Activated T-helper 2 cell treated with anti-CD3 and anti-CD28 coated beads, Interferon-gamma antibody, Interleukin-2, Interleukin-4, amounts not matched to agents 10 μg/mL and 5 μg/mL and 100 μg/mL, durations not matched to agents 14 hours and 24 hours and 36 hours (primary cell): ENCODE measurements at regions not wholly inside any gene's neighbourhood (a gene's known extent, or its start where the extent isn't known, plus 50 kb on each side); places are given as distances from the start of the nearest gene placed in this dataset.

Experiments
- DNase-seq: peaks from one replicate; pipeline ENCODE4 v3.0.0; 2021; ENCODE audit warnings: low spot score
- H3K27ac Mint-ChIP-seq: one replicate; pipeline ENCODE4 v1.8.0; 2021; ENCODE audit warnings: mixed read lengths
- H3K27me3 Mint-ChIP-seq: one replicate; pipeline ENCODE4 v1.8.0; 2021; ENCODE audit warnings: low read depth, mixed read lengths
- H3K36me3 Mint-ChIP-seq: one replicate; pipeline ENCODE4 v1.8.0; 2021; ENCODE audit warnings: low read depth, mixed read lengths
- H3K4me1 Mint-ChIP-seq: one replicate; pipeline ENCODE4 v1.8.0; 2021; ENCODE audit warnings: low read depth, mixed read lengths
- H3K4me3 Mint-ChIP-seq: one replicate; pipeline ENCODE4 v1.8.0; 2021; ENCODE audit warnings: low read depth, mild to moderate bottlenecking, moderate library complexity, mixed read lengths
- H3K9me3 Mint-ChIP-seq: one replicate; pipeline ENCODE4 v1.8.0; 2021; ENCODE audit warnings: mixed read lengths
- intact Hi-C: fragments of 100-400 bp; cut with micrococcal nuclease; formaldehyde crosslinking; loops from one replicate; pipeline ENCODE4 v1.15.1; 2023

- H3K36me3 Mint-ChIP-seq: no peaks in the 10 kb centered on the region
- no peak for DNase-seq
- intact Hi-C loops: no loop called here
- no peaks in the 10 kb centered on the region for H3K27me3 Mint-ChIP-seq
- H3K4me1 Mint-ChIP-seq: no peaks in the 10 kb centered on the region
- H3K27ac Mint-ChIP-seq: no peak overlapping the region
- H3K9me3 Mint-ChIP-seq: peaks cover 48% of the 10 kb centered on the region
- no peak overlapping the region for H3K4me3 Mint-ChIP-seq
These were observed 1535.9 kb upstream of the FLRT2 start for GRCh38 chr14:83994020-83994419.

- H3K4me1 Mint-ChIP-seq: no peaks in the 10 kb centered on the region
- DNase-seq: no peak
- no peak overlapping the region for H3K27ac Mint-ChIP-seq
- H3K9me3 Mint-ChIP-seq: peaks cover 50% of the 10 kb centered on the region
- H3K4me3 Mint-ChIP-seq: no peak overlapping the region
- H3K36me3 Mint-ChIP-seq: no peaks in the 10 kb centered on the region
- no peaks in the 10 kb centered on the region for H3K27me3 Mint-ChIP-seq
- intact Hi-C loops: no loop called here
These were observed 1528.9 kb upstream of the FLRT2 start for GRCh38 chr14:84001023-84001422.

GRCh38 chr14:84003346-84003745 is 1526.6 kb upstream of the FLRT2 start:
- Mint-ChIP-seq H3K4me3 (no peak overlapping the region), H3K4me1 (no peaks in the 10 kb centered on the region), H3K9me3 (peaks cover 52% of the 10 kb centered on the region), H3K27me3 (no peaks in the 10 kb centered on the region), H3K27ac (no peak overlapping the region), H3K36me3 (no peaks in the 10 kb centered on the region)
- intact Hi-C loops: no loop called here
- no peak for DNase-seq

GRCh38 chr14:84006643-84007155 is 1523.2 kb upstream of the FLRT2 start:
- H3K27ac Mint-ChIP-seq: no peak overlapping the region
- no peaks in the 10 kb centered on the region for H3K36me3 Mint-ChIP-seq
- H3K4me1 Mint-ChIP-seq: no peaks in the 10 kb centered on the region
- intact Hi-C loops: no loop called here
- DNase-seq: no peak
- H3K4me3 Mint-ChIP-seq: no peak overlapping the region
- H3K27me3 Mint-ChIP-seq: no peaks in the 10 kb centered on the region
- H3K9me3 Mint-ChIP-seq: peaks cover 41% of the 10 kb centered on the region

GRCh38 chr14:84013424-84013823 is 1516.5 kb upstream of the FLRT2 start:
- Mint-ChIP-seq H3K9me3 (peaks cover 36% of the 10 kb centered on the region), H3K27me3 (no peaks in the 10 kb centered on the region), H3K4me1 (no peaks in the 10 kb centered on the region), H3K27ac (no peak overlapping the region), H3K4me3 (no peak overlapping the region), H3K36me3 (no peaks in the 10 kb centered on the region)
- DNase-seq: no peak
- intact Hi-C loops: no loop called here

GRCh38 chr14:84017495-84017894 is 1512.4 kb upstream of the FLRT2 start:
- Mint-ChIP-seq H3K27me3 (no peaks in the 10 kb centered on the region), H3K36me3 (no peaks in the 10 kb centered on the region), H3K4me3 (no peak overlapping the region), H3K27ac (no peak overlapping the region), H3K9me3 (peaks cover 37% of the 10 kb centered on the region), H3K4me1 (no peaks in the 10 kb centered on the region)
- no peak for DNase-seq
- intact Hi-C loops: no loop called here

GRCh38 chr14:84021433-84021832 is 1508.5 kb upstream of the FLRT2 start:
- intact Hi-C loops: no loop called here
- no peak for DNase-seq
- H3K36me3 Mint-ChIP-seq: no peaks in the 10 kb centered on the region
- no peak overlapping the region for H3K4me3 Mint-ChIP-seq
- H3K27ac Mint-ChIP-seq: no peak overlapping the region
- H3K27me3 Mint-ChIP-seq: no peaks in the 10 kb centered on the region
- H3K9me3 Mint-ChIP-seq: peaks cover 32% of the 10 kb centered on the region
- no peaks in the 10 kb centered on the region for H3K4me1 Mint-ChIP-seq

- DNase-seq: no peak
These were observed 1505.6 kb upstream of the FLRT2 start for GRCh38 chr14:84024231-84024820.

GRCh38 chr14:84025106-84026012 is 1504.6 kb upstream of the FLRT2 start:
- intact Hi-C loops: no loop called here
- Mint-ChIP-seq H3K27ac (no peak overlapping the region), H3K36me3 (no peaks in the 10 kb centered on the region), H3K4me3 (no peak overlapping the region), H3K4me1 (no peaks in the 10 kb centered on the region), H3K27me3 (no peaks in the 10 kb centered on the region), H3K9me3 (peaks cover 35% of the 10 kb centered on the region)
- DNase-seq: no peak

More at GRCh38 chr14:84024231-84024820, 1505.6 kb upstream of the FLRT2 start:
- peaks cover 30% of the 10 kb centered on the region for H3K9me3 Mint-ChIP-seq
- no peak overlapping the region for H3K4me3 Mint-ChIP-seq
- H3K4me1 Mint-ChIP-seq: no peaks in the 10 kb centered on the region
- H3K27ac Mint-ChIP-seq: no peak overlapping the region
- H3K27me3 Mint-ChIP-seq: no peaks in the 10 kb centered on the region
- no peaks in the 10 kb centered on the region for H3K36me3 Mint-ChIP-seq
- intact Hi-C loops: no loop called here

GRCh38 chr14:84027351-84027750 is 1502.6 kb upstream of the FLRT2 start:
- intact Hi-C loops: no loop called here
- Mint-ChIP-seq H3K27ac (no peak overlapping the region), H3K4me3 (no peak overlapping the region), H3K36me3 (no peaks in the 10 kb centered on the region), H3K4me1 (no peaks in the 10 kb centered on the region), H3K27me3 (no peaks in the 10 kb centered on the region), H3K9me3 (peaks cover 28% of the 10 kb centered on the region)
- DNase-seq: no peak

- Mint-ChIP-seq H3K27me3 (no peaks in the 10 kb centered on the region), H3K36me3 (no peaks in the 10 kb centered on the region), H3K4me1 (no peaks in the 10 kb centered on the region), H3K4me3 (no peak overlapping the region), H3K9me3 (peaks cover 24% of the 10 kb centered on the region), H3K27ac (no peak overlapping the region)
- intact Hi-C loops: no loop called here
- DNase-seq: no peak
These were observed 1501.8 kb upstream of the FLRT2 start for GRCh38 chr14:84028080-84028604.

GRCh38 chr14:84029246-84029645 is 1500.7 kb upstream of the FLRT2 start:
- Mint-ChIP-seq H3K9me3 (peaks cover 14% of the 10 kb centered on the region), H3K4me1 (no peaks in the 10 kb centered on the region), H3K4me3 (no peak overlapping the region), H3K36me3 (no peaks in the 10 kb centered on the region), H3K27ac (no peak overlapping the region), H3K27me3 (no peaks in the 10 kb centered on the region)
- DNase-seq: no peak
- intact Hi-C loops: no loop called here

- Mint-ChIP-seq H3K36me3 (no peaks in the 10 kb centered on the region), H3K9me3 (peaks cover 14% of the 10 kb centered on the region), H3K4me1 (no peaks in the 10 kb centered on the region), H3K4me3 (no peak overlapping the region), H3K27ac (no peak overlapping the region), H3K27me3 (no peaks in the 10 kb centered on the region)
- DNase-seq: no peak
- intact Hi-C loops: no loop called here
These were observed 1500.2 kb upstream of the FLRT2 start for GRCh38 chr14:84029720-84030119.
